ENCODE measurements at regions not wholly inside any gene's neighbourhood (a gene's known extent, or its start where the extent isn't known, plus 50 kb on each side); places are given as distances from the start of the nearest gene placed in this dataset.

DNA sequence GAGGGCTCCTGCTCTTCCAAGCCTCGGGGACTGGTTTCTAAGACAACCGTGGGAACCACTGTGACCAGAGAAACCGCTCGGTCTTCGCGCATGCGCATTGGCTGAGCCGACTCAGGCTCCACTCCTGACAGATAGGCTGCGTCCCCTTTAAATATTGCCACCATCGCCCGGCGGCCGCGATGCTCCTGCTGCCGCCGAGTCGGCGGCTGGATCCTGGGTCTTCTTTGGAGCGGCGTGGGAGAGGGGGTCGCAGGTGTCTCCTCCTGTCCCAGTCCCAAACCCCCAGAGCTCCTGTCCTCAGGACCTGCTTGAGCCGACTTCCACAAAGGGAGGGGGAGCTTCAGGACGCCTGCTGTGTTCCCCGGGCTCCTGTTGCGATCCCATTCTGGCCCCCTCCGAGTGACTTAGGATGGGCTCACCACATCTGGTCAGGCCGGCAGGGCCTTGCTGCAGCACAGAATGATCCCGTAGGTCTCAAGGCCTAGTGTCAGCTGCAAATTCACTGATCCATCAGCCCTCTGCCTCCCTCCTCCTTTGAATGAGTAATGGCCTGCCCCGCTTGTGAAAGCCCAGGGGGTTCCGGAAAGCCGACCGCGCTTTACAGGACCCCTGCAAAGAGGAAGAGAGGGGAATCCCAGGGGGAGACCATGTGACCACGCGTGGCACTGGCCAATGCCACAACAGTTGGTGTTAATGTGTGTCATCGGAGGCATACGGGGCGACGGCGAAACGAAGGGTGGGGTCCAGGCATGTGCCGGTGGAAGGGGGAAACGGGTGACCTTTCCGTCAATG lies 683.2 kb upstream of the TPTE start:
- BruUV-seq (replicated peaks) = no TSS peak

More for the DNA sequence above, 683.2 kb upstream of the TPTE start:
- H3K4me1 ChIP-seq (ENCODE audit: control insufficient read depth in 1 of 2, insufficient read depth in 2 of 2, low read length in 2 of 2) = no peaks in the 10 kb centered on the region
- H3K27ac ChIP-seq (ENCODE audit: low read depth, low read length) = no peak overlapping the region
- no peaks in the 10 kb centered on the region for H3K27me3 ChIP-seq (ENCODE audit: insufficient read depth, low read length)
- no peak overlapping the region for H3K4me2 ChIP-seq (ENCODE audit: low read length)
- no peak for ATAC-seq
- H4K20me1 ChIP-seq (ENCODE audit: insufficient read depth) = no peaks in the 10 kb centered on the region
- DNase-seq (ENCODE audit: low read depth, low spot score) = no peak
- CTCF ChIA-PET = no interaction called here
- TF ChIP-seq, protein P1, sequence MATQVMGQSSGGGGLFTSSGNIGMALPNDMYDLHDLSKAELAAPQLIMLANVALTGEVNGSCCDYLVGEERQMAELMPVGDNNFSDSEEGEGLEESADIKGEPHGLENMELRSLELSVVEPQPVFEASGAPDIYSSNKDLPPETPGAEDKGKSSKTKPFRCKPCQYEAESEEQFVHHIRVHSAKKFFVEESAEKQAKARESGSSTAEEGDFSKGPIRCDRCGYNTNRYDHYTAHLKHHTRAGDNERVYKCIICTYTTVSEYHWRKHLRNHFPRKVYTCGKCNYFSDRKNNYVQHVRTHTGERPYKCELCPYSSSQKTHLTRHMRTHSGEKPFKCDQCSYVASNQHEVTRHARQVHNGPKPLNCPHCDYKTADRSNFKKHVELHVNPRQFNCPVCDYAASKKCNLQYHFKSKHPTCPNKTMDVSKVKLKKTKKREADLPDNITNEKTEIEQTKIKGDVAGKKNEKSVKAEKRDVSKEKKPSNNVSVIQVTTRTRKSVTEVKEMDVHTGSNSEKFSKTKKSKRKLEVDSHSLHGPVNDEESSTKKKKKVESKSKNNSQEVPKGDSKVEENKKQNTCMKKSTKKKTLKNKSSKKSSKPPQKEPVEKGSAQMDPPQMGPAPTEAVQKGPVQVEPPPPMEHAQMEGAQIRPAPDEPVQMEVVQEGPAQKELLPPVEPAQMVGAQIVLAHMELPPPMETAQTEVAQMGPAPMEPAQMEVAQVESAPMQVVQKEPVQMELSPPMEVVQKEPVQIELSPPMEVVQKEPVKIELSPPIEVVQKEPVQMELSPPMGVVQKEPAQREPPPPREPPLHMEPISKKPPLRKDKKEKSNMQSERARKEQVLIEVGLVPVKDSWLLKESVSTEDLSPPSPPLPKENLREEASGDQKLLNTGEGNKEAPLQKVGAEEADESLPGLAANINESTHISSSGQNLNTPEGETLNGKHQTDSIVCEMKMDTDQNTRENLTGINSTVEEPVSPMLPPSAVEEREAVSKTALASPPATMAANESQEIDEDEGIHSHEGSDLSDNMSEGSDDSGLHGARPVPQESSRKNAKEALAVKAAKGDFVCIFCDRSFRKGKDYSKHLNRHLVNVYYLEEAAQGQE (IDR thresholded peaks at IDR 0.05; ENCODE audit: low read depth) = no peak
- TF ChIP-seq EZH2phosphoT487 (IDR thresholded peaks at IDR 0.05; ENCODE audit: borderline replicate concordance) = no peak
- TF ChIP-seq POLR2A (IDR thresholded peaks at IDR 0.05; ENCODE audit: borderline replicate concordance, extremely low read depth, insufficient read depth, insufficient read length) = no peak
- no peak for TF ChIP-seq ELF1 (IDR thresholded peaks at IDR 0.05; ENCODE audit: borderline replicate concordance, low read depth)
- TF ChIP-seq TCF7L2 (IDR thresholded peaks at IDR 0.05; ENCODE audit: borderline replicate concordance, extremely low read depth, insufficient read depth, insufficient read length) = no peak
- TF ChIP-seq, protein P2, sequence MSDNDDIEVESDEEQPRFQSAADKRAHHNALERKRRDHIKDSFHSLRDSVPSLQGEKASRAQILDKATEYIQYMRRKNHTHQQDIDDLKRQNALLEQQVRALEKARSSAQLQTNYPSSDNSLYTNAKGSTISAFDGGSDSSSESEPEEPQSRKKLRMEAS (IDR thresholded peaks at IDR 0.05) = no peak
- no peak for TF ChIP-seq EZH2 (IDR thresholded peaks at IDR 0.05)
- no peak for TF ChIP-seq YY1 (IDR thresholded peaks at IDR 0.05; ENCODE audit: extremely low read depth, insufficient replicate concordance, low read depth, low read length)
- TF ChIP-seq JUND (IDR thresholded peaks at IDR 0.05) = no peak
- TF ChIP-seq, protein P3, sequence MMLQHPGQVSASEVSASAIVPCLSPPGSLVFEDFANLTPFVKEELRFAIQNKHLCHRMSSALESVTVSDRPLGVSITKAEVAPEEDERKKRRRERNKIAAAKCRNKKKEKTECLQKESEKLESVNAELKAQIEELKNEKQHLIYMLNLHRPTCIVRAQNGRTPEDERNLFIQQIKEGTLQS (IDR thresholded peaks at IDR 0.05) = no peak
- TF ChIP-seq, protein P4, sequence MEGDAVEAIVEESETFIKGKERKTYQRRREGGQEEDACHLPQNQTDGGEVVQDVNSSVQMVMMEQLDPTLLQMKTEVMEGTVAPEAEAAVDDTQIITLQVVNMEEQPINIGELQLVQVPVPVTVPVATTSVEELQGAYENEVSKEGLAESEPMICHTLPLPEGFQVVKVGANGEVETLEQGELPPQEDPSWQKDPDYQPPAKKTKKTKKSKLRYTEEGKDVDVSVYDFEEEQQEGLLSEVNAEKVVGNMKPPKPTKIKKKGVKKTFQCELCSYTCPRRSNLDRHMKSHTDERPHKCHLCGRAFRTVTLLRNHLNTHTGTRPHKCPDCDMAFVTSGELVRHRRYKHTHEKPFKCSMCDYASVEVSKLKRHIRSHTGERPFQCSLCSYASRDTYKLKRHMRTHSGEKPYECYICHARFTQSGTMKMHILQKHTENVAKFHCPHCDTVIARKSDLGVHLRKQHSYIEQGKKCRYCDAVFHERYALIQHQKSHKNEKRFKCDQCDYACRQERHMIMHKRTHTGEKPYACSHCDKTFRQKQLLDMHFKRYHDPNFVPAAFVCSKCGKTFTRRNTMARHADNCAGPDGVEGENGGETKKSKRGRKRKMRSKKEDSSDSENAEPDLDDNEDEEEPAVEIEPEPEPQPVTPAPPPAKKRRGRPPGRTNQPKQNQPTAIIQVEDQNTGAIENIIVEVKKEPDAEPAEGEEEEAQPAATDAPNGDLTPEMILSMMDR (IDR thresholded peaks at IDR 0.05 in 2 of 3, conservative IDR thresholded peaks at IDR 0.05 in 1 of 3; ENCODE audit: borderline replicate concordance in 1 of 3, insufficient read depth in 1 of 3, low read depth in 2 of 3, low read length in 2 of 3) = no peak
- TF ChIP-seq CEBPB (IDR thresholded peaks at IDR 0.05; ENCODE audit: low read depth) = no peak
- H3K9me2 ChIP-seq (ENCODE audit: insufficient read depth) = no peaks in the 10 kb centered on the region
- H3K9ac ChIP-seq (ENCODE audit: low read length) = no peak overlapping the region
- intact Hi-C loops (cut with micrococcal nuclease) = no loop called here
- H3K36me3 ChIP-seq (ENCODE audit: control insufficient read depth in 1 of 2, insufficient read depth in 2 of 2, low read length in 2 of 2) = no peaks in the 10 kb centered on the region
- POLR2A ChIA-PET = no interaction called here
- no peaks in the 10 kb centered on the region for H3K79me2 ChIP-seq (ENCODE audit: insufficient read depth, low read length)
- H3K4me3 ChIP-seq (replicated peaks in 1 of 2; ENCODE audit: low read depth in 1 of 2, low read length in 2 of 2) = no peak overlapping the region
- H2AFZ ChIP-seq (ENCODE audit: low read depth, low read length, poor library complexity, severe bottlenecking) = no peak overlapping the region
- RAD21 ChIA-PET (ENCODE audit: low non-redundant PET in 1 of 2, low total read pairs in 2 of 2, uncharacterized antibody in 2 of 2, unreplicated experiment in 2 of 2) = no interaction called here
- peaks cover 8 to 18% of the 10 kb centered on the region in 2 experiments; a peak in 2 of 4 replicates for H3K9me3 ChIP-seq (ENCODE audit: control insufficient read depth in 1 of 2, insufficient read depth in 1 of 2, low read depth in 1 of 2, low read length in 2 of 2)

Data from HCT116 (cell line).